Lung (tissue), 11 donors: ENCODE measurements at regions not wholly inside any gene's neighbourhood (a gene's known extent, or its start where the extent isn't known, plus 50 kb on each side); places are given as distances from the start of the nearest gene placed in this dataset.
A peak's percentile ranks its signal among the peaks of the same experiment; 100 is the strongest.

Experiments
- ATAC-seq: fragments of 200-7000 bp; cut with Tn5 transposase; one replicate; pipeline ENCODE4 v1.9.1; 2020; ENCODE audit warnings: moderate number of reproducible peaks; ENCODE audit not compliant: insufficient read depth, low FRiP score
- DNase-seq, 3 donors: peaks; one replicate each; pipeline ENCODE4 v3.0.0-alpha.2; 2013 to 2017
- H3K27ac ChIP-seq, 2 donors: one replicate each; pipeline ENCODE4 v1.5.1; 2013; ENCODE audit warnings: mild to moderate bottlenecking in 2 of 2, moderate library complexity in 2 of 2, control low read depth in 1 of 2, inconsistent platforms in 1 of 2, low read depth in 1 of 2, low read length in 1 of 2
- H3K27me3 ChIP-seq, 3 donors: one replicate each; pipeline ENCODE4 v1.5.1; 2013; ENCODE audit warnings: low read length in 2 of 3; ENCODE audit not compliant: control insufficient read depth in 3 of 3, insufficient read depth in 3 of 3
- H3K36me3 ChIP-seq, 4 donors: one replicate each; pipeline ENCODE4 v1.5.1; 2013; ENCODE audit warnings: low read length in 4 of 4, mild to moderate bottlenecking in 1 of 4, moderate library complexity in 1 of 4; ENCODE audit not compliant: control insufficient read depth in 4 of 4, insufficient read depth in 4 of 4
- H3K4me1 ChIP-seq, 5 donors: one replicate each; pipeline ENCODE4 v1.5.1; 2013; ENCODE audit warnings: low read length in 5 of 5, mild to moderate bottlenecking in 2 of 5, moderate library complexity in 1 of 5; ENCODE audit not compliant: control insufficient read depth in 5 of 5, insufficient read depth in 5 of 5
- H3K4me3 ChIP-seq: one replicate; pipeline ENCODE4 v1.5.1; 2013; ENCODE audit warnings: mild to moderate bottlenecking, control low read depth, moderate library complexity
- H3K9ac ChIP-seq, 2 donors: one replicate each; pipeline ENCODE4 v1.5.1; 2013; ENCODE audit warnings: low read length in 2 of 2, control low read depth in 1 of 2; ENCODE audit not compliant: insufficient read depth in 1 of 2
- H3K9me3 ChIP-seq, 4 donors: one replicate each; pipeline ENCODE4 v1.5.1; 2013; ENCODE audit warnings: low read length in 3 of 4, mild to moderate bottlenecking in 1 of 4, moderate library complexity in 1 of 4; ENCODE audit not compliant: control insufficient read depth in 4 of 4, insufficient read depth in 3 of 4
- WGBS, 2 donors: extraction: QIAGEN DNeasy Blood & Tissue Kit; methylation state at CpG; one replicate each; pipeline ENCODE4 v1.1.7; 2013; 5-methylcytosine and 5-hydroxymethylcytosine counted together
- TF ChIP-seq, protein P1 (sequence below): IDR thresholded peaks from 2 replicates; pipeline ENCODE4 v1.5.1; 2012; ENCODE audit warnings: mild to moderate bottlenecking; ENCODE audit errors: control extremely low read depth, extremely low read depth
- donor health status: control.
- donor health status: control.
- donor health status: Bipolar disorder and iron deficiency.
- donor health status: healthy.
- donor health status: DM: yes; HTN: yes; CAD: no.

DNA sequence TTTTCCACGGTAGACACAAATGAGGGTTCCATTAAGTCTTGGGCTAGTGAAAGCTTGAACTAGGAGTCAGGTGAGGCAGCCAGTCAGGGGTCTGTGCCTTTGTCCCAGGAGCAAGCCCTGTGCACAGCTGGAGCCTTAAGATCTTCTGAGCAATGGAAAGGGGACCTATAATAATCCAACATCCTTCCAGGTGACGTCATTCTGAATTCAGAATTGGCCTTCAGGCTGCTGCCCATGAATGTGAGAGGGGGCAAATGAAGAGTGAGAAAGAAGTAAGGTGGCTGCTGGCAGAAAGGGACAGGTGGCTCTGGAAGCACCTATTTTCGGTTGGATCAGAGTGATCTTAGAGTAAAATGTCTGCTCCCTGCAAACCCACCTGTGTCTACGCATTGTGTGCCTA, 488.1 kb upstream of the CDH5 start:
- ATAC-seq = no peak
- Histone ChIP-seq H3K4me1 (peaks cover 0 to 31% (median 0%) of the 10 kb centered on the region in 5 donors), H3K36me3 (no peaks in the 10 kb centered on the region), H3K4me3 (no peak overlapping the region), H3K27me3 (no peaks in the 10 kb centered on the region), H3K9ac (no peak overlapping the region), H3K27ac (no peak overlapping the region), H3K9me3 (no peaks in the 10 kb centered on the region)
- TF ChIP-seq, protein P1, sequence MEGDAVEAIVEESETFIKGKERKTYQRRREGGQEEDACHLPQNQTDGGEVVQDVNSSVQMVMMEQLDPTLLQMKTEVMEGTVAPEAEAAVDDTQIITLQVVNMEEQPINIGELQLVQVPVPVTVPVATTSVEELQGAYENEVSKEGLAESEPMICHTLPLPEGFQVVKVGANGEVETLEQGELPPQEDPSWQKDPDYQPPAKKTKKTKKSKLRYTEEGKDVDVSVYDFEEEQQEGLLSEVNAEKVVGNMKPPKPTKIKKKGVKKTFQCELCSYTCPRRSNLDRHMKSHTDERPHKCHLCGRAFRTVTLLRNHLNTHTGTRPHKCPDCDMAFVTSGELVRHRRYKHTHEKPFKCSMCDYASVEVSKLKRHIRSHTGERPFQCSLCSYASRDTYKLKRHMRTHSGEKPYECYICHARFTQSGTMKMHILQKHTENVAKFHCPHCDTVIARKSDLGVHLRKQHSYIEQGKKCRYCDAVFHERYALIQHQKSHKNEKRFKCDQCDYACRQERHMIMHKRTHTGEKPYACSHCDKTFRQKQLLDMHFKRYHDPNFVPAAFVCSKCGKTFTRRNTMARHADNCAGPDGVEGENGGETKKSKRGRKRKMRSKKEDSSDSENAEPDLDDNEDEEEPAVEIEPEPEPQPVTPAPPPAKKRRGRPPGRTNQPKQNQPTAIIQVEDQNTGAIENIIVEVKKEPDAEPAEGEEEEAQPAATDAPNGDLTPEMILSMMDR = no peak
- 90 to 92% methylated on average over 4 of the region's 4 CpGs for whole genome bisulfite sequencing, 2 donors
- no peak for DNase-seq

DNA sequence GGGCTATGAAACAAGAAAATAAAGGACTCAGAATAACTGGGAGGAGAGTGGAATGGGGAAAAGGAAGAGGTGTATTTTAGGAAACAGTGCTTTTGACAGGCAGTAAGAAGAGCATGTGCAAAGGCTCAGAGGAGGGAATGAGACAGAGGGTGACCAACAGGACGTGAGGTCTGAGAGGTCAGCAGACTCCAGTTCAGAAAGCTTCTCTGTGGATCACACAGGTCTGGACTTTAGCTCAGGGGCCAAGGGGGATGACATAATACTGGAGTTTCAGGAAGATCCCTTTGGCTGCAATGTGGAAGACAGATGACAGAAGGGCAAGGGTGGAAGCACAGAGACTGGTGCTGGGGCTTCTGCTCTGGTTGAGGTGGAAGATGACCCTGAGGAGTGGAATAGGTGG, 489.9 kb upstream of the CDH5 start:
- Histone ChIP-seq H3K9ac (no peak overlapping the region), H3K36me3 (no peaks in the 10 kb centered on the region), H3K4me1 (peaks cover 0 to 31% (median 0%) of the 10 kb centered on the region in 5 donors), H3K27ac (no peak overlapping the region), H3K4me3 (no peak overlapping the region), H3K9me3 (no peaks in the 10 kb centered on the region), H3K27me3 (no peaks in the 10 kb centered on the region)
- no peak for ATAC-seq
- no peak for DNase-seq
- 37 to 50% methylated on average over 1 of the region's 1 CpG for WGBS, 2 donors
- TF ChIP-seq, protein P1 = no peak

DNA sequence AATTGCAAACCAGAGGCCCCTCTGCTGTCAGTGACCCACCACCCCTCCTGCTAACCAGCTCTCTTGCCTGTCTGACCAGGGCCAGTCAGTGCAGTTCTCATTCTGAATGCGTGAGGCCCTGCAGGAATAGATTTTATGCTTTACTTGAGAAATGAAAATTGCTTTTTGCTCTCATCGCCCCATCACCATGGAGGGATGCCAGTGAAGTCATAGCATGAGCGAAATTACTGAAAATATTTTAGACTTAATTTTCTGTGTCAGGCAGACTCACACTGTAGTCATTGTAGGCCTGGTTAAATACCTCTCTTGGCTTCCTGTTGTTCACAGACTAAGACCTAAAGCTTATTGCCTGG, 490.5 kb upstream of the CDH5 start:
- Histone ChIP-seq H3K27me3 (no peaks in the 10 kb centered on the region), H3K27ac (no peak overlapping the region), H3K9ac (no peak overlapping the region), H3K36me3 (no peaks in the 10 kb centered on the region), H3K4me1 (peaks cover 0 to 31% (median 0%) of the 10 kb centered on the region in 5 donors), H3K9me3 (peaks cover 0 to 1% (median 0%) of the 10 kb centered on the region in 4 donors), H3K4me3 (no peak overlapping the region)
- DNase-seq (peak; percentile 34 to 76 (median 67)), ATAC-seq (no peak)
- WGBS, 2 donors = 85 to 89% methylated on average over 3 of the region's 3 CpGs
- TF ChIP-seq, protein P1 = no peak

- Histone ChIP-seq H3K27ac (no peak overlapping the region), H3K9ac (no peak overlapping the region), H3K36me3 (no peaks in the 10 kb centered on the region), H3K4me1 (peaks cover 0 to 31% (median 0%) of the 10 kb centered on the region in 5 donors), H3K4me3 (no peak overlapping the region), H3K27me3 (no peaks in the 10 kb centered on the region), H3K9me3 (peaks cover 0 to 3% (median 0%) of the 10 kb centered on the region in 4 donors)
- DNase-seq (peak in 2 of 3 donors; percentile 24 to 35), ATAC-seq (no peak)
- 82 to 89% methylated on average over 6 of the region's 6 CpGs for WGBS, 2 donors
- TF ChIP-seq, protein P1 = no peak
These were observed 491.0 kb upstream of the CDH5 start for GRCh38 chr16:65875381-65876055.
